ENCODE measurements at regions not wholly inside any gene's neighbourhood (a gene's known extent, or its start where the extent isn't known, plus 50 kb on each side); places are given as distances from the start of the nearest gene placed in this dataset.

- TF ChIP-seq, protein P1, sequence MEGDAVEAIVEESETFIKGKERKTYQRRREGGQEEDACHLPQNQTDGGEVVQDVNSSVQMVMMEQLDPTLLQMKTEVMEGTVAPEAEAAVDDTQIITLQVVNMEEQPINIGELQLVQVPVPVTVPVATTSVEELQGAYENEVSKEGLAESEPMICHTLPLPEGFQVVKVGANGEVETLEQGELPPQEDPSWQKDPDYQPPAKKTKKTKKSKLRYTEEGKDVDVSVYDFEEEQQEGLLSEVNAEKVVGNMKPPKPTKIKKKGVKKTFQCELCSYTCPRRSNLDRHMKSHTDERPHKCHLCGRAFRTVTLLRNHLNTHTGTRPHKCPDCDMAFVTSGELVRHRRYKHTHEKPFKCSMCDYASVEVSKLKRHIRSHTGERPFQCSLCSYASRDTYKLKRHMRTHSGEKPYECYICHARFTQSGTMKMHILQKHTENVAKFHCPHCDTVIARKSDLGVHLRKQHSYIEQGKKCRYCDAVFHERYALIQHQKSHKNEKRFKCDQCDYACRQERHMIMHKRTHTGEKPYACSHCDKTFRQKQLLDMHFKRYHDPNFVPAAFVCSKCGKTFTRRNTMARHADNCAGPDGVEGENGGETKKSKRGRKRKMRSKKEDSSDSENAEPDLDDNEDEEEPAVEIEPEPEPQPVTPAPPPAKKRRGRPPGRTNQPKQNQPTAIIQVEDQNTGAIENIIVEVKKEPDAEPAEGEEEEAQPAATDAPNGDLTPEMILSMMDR (IDR thresholded peaks at IDR 0.05): no peak
- no peak for TF ChIP-seq POLR2A (IDR thresholded peaks at IDR 0.05)
- no peak for TF ChIP-seq EP300 (IDR thresholded peaks at IDR 0.05)
Measured at GRCh38 chr9:78438780-78439179, 141.9 kb downstream of the PSAT1 start.
